Lower leg skin (tissue), 4 donors: ENCODE measurements at regions not wholly inside any gene's neighbourhood (a gene's known extent, or its start where the extent isn't known, plus 50 kb on each side); places are given as distances from the start of the nearest gene placed in this dataset.

Source experiments
- DNase-seq, 2 donors: peaks; one replicate each; pipeline ENCODE4 v3.0.0-alpha.2; 2019; ENCODE audit warnings: low spot score in 2 of 2
- H3K4me3 ChIP-seq: fragments of 200-600 bp; sonication (generic); 2 replicates; pipeline ENCODE4 v1.5.1; 2017; ENCODE audit warnings: mild to moderate bottlenecking, low read depth; ENCODE audit not compliant: poor library complexity, severe bottlenecking
- POLR2A ChIP-seq, 2 donors: fragments of 450-650 bp; IDR thresholded peaks; one replicate each; pipeline ENCODE4 v1.6.1; 2016 to 2017; ENCODE audit warnings: antibody characterized with exemption in 2 of 2, mild to moderate bottlenecking in 1 of 2, moderate library complexity in 1 of 2
- WGBS, 2 donors: methylation state at CpG; one replicate each; pipeline ENCODE4 v1.1.5; 2018; 5-methylcytosine and 5-hydroxymethylcytosine counted together
- intact Hi-C: fragments of 100-400 bp; cut with DNase I; formaldehyde crosslinking; loops from one replicate; pipeline ENCODE4 v1.15.0; 2023; ENCODE audit warnings: low total_unique reads
- TF ChIP-seq, protein P1 (sequence below), 3 donors: fragments of 450-650 bp; IDR thresholded peaks; one replicate each; pipeline ENCODE4 v1.5.1; 2016; ENCODE audit warnings: antibody characterized with exemption in 3 of 3, mild to moderate bottlenecking in 3 of 3, moderate library complexity in 2 of 3

- no peak overlapping the region for H3K4me3 ChIP-seq
- intact Hi-C loops = no loop called here
- DNase-seq = no peak
- WGBS, 2 donors = 87 to 89% methylated on average over 1 of the region's 1 CpG
- TF ChIP-seq POLR2A (IDR thresholded peaks at IDR 0.05) = no peak
- TF ChIP-seq, protein P1, sequence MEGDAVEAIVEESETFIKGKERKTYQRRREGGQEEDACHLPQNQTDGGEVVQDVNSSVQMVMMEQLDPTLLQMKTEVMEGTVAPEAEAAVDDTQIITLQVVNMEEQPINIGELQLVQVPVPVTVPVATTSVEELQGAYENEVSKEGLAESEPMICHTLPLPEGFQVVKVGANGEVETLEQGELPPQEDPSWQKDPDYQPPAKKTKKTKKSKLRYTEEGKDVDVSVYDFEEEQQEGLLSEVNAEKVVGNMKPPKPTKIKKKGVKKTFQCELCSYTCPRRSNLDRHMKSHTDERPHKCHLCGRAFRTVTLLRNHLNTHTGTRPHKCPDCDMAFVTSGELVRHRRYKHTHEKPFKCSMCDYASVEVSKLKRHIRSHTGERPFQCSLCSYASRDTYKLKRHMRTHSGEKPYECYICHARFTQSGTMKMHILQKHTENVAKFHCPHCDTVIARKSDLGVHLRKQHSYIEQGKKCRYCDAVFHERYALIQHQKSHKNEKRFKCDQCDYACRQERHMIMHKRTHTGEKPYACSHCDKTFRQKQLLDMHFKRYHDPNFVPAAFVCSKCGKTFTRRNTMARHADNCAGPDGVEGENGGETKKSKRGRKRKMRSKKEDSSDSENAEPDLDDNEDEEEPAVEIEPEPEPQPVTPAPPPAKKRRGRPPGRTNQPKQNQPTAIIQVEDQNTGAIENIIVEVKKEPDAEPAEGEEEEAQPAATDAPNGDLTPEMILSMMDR (IDR thresholded peaks at IDR 0.05) = no peak
Measured at GRCh38 chr5:98694902-98695301, 78.6 kb upstream of the RGMB start.

GRCh38 chr5:98698359-98698758 lies 75.1 kb upstream of the RGMB start:
- no peak for DNase-seq
- no peak overlapping the region for H3K4me3 ChIP-seq
- intact Hi-C loops = no loop called here
- TF ChIP-seq POLR2A (IDR thresholded peaks at IDR 0.05) = no peak
- TF ChIP-seq, protein P1 (IDR thresholded peaks at IDR 0.05) = no peak

DNA sequence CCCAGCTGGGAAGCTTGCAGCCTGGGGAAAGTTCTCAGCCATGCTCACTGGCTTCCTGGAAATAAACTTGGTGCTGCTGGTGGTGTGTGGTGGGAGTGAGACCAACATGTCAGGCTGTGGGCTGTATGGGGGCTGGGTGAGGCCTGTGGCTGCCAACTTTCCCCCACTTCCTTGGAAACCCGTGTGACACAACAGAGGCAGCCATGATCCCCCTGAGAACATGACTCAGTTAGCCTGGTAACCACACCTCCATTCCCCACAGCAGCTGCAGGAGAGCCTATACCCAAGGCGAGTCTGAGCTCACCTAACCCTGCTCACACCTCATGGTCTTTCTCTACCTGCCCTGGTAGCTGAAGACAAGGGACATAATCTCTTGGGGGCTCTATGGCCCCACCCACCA lies 72.7 kb upstream of the RGMB start:
- DNase-seq = no peak
- 76 to 80% methylated on average over 2 of the region's 2 CpGs for WGBS, 2 donors
- intact Hi-C loops = no loop called here
- TF ChIP-seq POLR2A (IDR thresholded peaks at IDR 0.05) = no peak
- TF ChIP-seq, protein P1 (IDR thresholded peaks at IDR 0.05) = no peak
- no peak overlapping the region for H3K4me3 ChIP-seq

DNA sequence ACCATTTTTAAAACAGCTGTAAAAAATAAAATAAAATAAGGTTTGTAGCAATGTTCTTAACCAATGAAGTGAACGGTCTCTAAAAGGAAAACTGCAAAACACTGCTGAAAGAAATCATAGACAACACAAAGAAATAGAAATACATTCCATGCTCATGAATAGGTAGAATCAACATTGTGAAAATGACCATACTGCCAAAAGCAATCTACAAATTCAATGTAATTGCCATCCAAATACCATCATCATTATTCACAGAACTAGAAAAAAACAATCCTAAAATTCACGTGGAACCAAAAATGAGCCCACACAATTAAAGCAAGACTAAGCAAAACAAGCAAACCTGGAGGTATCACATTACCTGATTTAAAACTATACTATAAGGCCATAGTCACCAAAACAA lies 67.6 kb upstream of the RGMB start:
- 85 to 87% methylated on average over 2 of the region's 2 CpGs for WGBS, 2 donors
- TF ChIP-seq, protein P1 (IDR thresholded peaks at IDR 0.05) = no peak
- TF ChIP-seq POLR2A (IDR thresholded peaks at IDR 0.05) = no peak
- H3K4me3 ChIP-seq = no peak overlapping the region
- intact Hi-C loops = no loop called here
- no peak for DNase-seq

- DNase-seq = no peak
Measured at GRCh38 chr5:98709681-98710080, 63.8 kb upstream of the RGMB start.

DNA sequence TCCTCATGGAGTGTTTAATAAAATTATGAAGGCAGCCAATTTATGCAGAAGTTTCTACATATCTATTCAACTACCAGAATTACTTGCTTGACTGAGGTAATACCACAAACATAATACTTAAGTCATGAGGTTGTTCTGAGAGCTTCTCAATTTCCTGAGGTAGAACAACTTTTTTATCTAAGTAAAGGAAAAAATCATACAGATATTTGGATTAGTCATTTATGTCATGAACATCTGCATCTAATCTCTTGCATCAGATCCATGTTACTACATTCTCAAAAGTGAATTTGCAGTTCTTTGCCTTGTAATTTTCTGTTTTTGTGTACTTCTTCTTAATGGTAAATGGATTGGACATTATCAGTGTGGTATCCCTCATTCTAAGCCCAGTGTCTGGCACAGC lies 60.4 kb upstream of the RGMB start:
- intact Hi-C loops = no loop called here
- no peak overlapping the region for H3K4me3 ChIP-seq
- no peak for TF ChIP-seq POLR2A (IDR thresholded peaks at IDR 0.05)
- TF ChIP-seq, protein P1 (IDR thresholded peaks at IDR 0.05) = no peak
- DNase-seq = no peak

More at GRCh38 chr5:98709681-98710080, 63.8 kb upstream of the RGMB start:
- intact Hi-C loops = no loop called here
- TF ChIP-seq, protein P1 (IDR thresholded peaks at IDR 0.05) = no peak
- TF ChIP-seq POLR2A (IDR thresholded peaks at IDR 0.05) = no peak
- no peak overlapping the region for H3K4me3 ChIP-seq
- WGBS, 2 donors = 65 to 81% methylated on average over 1 of the region's 1 CpG
